Activated naive CD8-positive, alpha-beta T cell treated with anti-CD3 and anti-CD28 coated beads for 36 hours (primary cell): ENCODE measurements at regions not wholly inside any gene's neighbourhood (a gene's known extent, or its start where the extent isn't known, plus 50 kb on each side); places are given as distances from the start of the nearest gene placed in this dataset.

ENCODE experiments used
- DNase-seq: peaks from one replicate; pipeline ENCODE4 v3.0.0; 2021
- H3K27ac Mint-ChIP-seq: one replicate; pipeline ENCODE4 v1.8.0; 2022; ENCODE audit warnings: mild to moderate bottlenecking, moderate library complexity, mixed read lengths
- H3K27me3 Mint-ChIP-seq: one replicate; pipeline ENCODE4 v1.8.0; 2022; ENCODE audit warnings: mild to moderate bottlenecking, mixed read lengths
- H3K36me3 Mint-ChIP-seq: one replicate; pipeline ENCODE4 v1.8.0; 2021; ENCODE audit warnings: mild to moderate bottlenecking, mixed read lengths
- H3K4me1 Mint-ChIP-seq: one replicate; pipeline ENCODE4 v1.8.0; 2021; ENCODE audit warnings: mixed read lengths
- H3K4me3 Mint-ChIP-seq: one replicate; pipeline ENCODE4 v1.8.0; 2022; ENCODE audit warnings: mild to moderate bottlenecking, moderate library complexity, mixed read lengths
- H3K9me3 Mint-ChIP-seq: one replicate; pipeline ENCODE4 v1.8.0; 2022; ENCODE audit warnings: mixed read lengths

DNA sequence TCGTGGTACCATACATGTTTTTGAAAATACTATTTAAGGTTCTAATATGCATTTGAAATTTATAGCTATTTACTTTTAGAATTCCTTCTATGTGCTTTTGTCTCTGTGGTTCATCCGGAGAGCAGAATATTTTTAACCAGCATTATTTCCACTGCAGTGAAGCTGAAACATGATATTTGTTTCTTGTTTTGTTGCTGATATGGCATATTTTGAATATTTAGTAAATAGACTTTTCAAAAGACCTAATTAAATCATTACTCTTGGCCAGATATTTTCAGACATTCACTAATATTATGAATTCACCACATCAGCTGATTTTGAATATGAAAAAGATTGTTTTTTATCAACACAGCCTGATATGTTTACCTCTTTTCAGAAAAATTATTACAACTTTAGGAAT is 87.0 kb downstream of the FAT4 start:
- H3K4me3 Mint-ChIP-seq: no peak overlapping the region
- no peak overlapping the region for H3K27ac Mint-ChIP-seq
- no peaks in the 10 kb centered on the region for H3K9me3 Mint-ChIP-seq
- DNase-seq: no peak
- H3K27me3 Mint-ChIP-seq: no peaks in the 10 kb centered on the region
- H3K4me1 Mint-ChIP-seq: no peaks in the 10 kb centered on the region
- no peaks in the 10 kb centered on the region for H3K36me3 Mint-ChIP-seq

DNA sequence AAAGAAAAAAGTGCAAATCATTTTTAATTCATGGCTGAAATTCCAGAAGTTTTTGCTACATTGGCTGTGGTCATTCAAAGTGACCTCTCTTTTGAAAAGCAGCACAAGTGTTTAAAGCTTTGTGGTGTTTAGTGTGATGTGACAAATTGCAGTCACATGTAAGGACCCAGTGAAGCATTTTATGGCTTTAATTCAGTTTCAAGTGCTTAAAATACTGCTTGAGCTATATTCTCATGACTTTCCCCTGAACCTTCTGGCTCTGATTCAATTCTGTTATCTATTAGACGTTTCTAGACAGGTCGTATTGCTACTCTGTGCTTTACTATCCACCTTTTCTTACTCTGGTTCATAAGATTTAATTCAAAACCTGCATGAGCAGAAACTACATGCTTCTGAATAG is 105.8 kb downstream of the FAT4 start:
- H3K36me3 Mint-ChIP-seq: no peaks in the 10 kb centered on the region
- no peak overlapping the region for H3K4me3 Mint-ChIP-seq
- peaks cover 3% of the 10 kb centered on the region for H3K9me3 Mint-ChIP-seq
- no peaks in the 10 kb centered on the region for H3K4me1 Mint-ChIP-seq
- H3K27me3 Mint-ChIP-seq: no peaks in the 10 kb centered on the region
- H3K27ac Mint-ChIP-seq: no peak overlapping the region
- no peak for DNase-seq

DNA sequence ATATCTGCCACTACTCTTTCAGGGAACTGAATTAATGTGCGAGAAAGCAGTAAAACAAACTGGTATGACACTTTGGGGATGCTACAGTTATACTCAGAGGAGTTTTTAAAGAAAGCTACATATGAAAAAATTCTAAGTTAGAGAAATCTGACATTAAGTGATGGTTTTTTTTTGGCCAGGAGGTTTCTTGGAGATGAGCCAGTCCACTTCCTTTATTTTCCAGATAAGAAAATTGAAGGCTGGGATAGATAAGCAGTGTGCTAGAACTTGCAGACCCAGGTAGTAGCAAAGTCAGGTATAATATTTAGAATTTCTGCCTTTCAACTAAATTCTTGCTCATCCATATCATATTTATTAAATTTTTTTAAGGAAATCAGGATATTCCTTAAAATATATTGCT is 106.8 kb downstream of the FAT4 start:
- H3K4me1 Mint-ChIP-seq: no peaks in the 10 kb centered on the region
- DNase-seq: no peak
- no peak overlapping the region for H3K4me3 Mint-ChIP-seq
- no peaks in the 10 kb centered on the region for H3K27me3 Mint-ChIP-seq
- H3K27ac Mint-ChIP-seq: no peak overlapping the region
- H3K9me3 Mint-ChIP-seq: peaks cover 3% of the 10 kb centered on the region
- no peaks in the 10 kb centered on the region for H3K36me3 Mint-ChIP-seq

DNA sequence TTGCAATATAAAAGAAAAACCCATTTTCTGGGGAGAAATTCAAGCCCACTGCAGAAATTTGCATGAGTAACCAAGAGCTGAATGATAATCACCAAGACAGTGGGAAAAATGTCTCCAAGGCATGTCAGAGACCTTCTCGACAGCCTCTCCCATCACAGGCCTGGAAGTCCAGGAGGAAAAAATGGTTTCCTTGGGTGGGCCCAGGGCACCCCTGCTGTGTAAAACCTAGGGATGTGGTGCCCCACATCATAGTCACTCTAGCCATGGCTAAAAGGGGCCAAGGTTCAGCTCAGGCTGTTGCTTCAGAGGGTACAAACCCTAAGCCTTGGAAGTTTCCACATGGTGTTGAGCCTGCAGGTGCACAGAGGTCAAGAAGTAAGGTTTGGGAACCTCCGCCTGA is 108.4 kb downstream of the FAT4 start:
- no peak overlapping the region for H3K27ac Mint-ChIP-seq
- DNase-seq: no peak
- H3K4me1 Mint-ChIP-seq: no peaks in the 10 kb centered on the region
- peaks cover 3% of the 10 kb centered on the region for H3K9me3 Mint-ChIP-seq
- no peaks in the 10 kb centered on the region for H3K27me3 Mint-ChIP-seq
- H3K36me3 Mint-ChIP-seq: no peaks in the 10 kb centered on the region
- no peak overlapping the region for H3K4me3 Mint-ChIP-seq

DNA sequence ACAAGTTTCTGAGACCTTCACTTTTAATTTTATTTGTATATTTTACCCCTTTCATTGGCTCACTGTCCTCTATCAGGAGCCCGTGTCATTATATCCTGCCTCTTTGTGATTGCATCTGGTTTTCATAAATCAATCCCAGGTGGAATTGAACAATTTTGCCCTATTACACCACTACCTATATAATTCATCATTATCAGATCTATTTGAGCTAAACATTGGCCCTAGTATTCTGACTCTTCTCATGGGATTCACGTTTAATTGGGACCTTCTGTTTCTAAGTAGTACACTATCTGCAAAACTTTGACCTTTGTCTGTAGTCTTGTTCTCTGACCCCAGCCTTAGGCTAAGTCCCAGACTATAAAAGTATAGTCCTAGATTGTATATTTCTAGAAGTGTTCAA is 114.1 kb downstream of the FAT4 start:
- no peaks in the 10 kb centered on the region for H3K4me1 Mint-ChIP-seq
- peaks cover 2% of the 10 kb centered on the region for H3K9me3 Mint-ChIP-seq
- no peak overlapping the region for H3K4me3 Mint-ChIP-seq
- no peaks in the 10 kb centered on the region for H3K36me3 Mint-ChIP-seq
- H3K27me3 Mint-ChIP-seq: no peaks in the 10 kb centered on the region
- no peak for DNase-seq
- H3K27ac Mint-ChIP-seq: no peak overlapping the region

DNA sequence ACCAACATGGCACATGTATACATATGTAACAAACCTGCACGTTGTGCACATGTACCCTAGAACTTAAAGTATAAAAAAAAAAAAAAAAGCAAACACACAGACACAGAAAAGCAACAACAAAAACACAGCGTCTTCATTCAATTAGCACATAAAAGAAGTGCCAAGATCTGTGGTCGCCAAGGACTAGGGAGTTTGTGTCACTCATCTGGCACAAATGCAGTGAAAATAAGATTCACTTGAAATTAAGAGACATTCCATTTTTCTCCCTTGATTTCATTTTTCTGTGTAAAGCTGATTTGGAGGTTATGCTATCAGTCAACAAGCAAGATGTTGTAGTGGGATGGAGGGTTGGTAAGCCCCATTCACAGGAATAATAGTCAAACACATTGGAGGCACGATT is 115.3 kb downstream of the FAT4 start:
- peaks cover 2% of the 10 kb centered on the region for H3K9me3 Mint-ChIP-seq
- no peaks in the 10 kb centered on the region for H3K4me1 Mint-ChIP-seq
- no peak for DNase-seq
- no peak overlapping the region for H3K27ac Mint-ChIP-seq
- H3K27me3 Mint-ChIP-seq: no peaks in the 10 kb centered on the region
- no peaks in the 10 kb centered on the region for H3K36me3 Mint-ChIP-seq
- no peak overlapping the region for H3K4me3 Mint-ChIP-seq

DNA sequence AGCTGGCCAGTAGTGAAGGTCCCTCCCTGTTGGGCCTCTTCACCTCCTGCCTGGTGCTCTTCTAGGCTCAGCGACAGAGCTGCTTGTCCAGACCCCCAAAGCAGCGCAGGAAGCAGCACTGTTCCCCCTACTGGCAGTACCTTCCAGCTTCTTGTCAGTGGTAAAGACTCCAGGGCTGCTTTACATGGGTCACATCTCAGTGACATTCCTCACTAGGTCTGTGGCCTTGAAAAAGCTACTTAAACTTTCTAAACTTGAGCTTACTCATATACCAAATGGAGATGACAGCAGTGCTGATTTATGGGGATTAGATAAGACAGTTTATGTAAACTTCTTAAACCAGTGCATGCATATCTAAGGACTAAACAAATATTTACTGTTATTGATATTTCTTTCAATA is 117.3 kb downstream of the FAT4 start:
- no peak for DNase-seq
- Mint-ChIP-seq H3K4me3 (no peak overlapping the region), H3K4me1 (no peaks in the 10 kb centered on the region), H3K36me3 (no peaks in the 10 kb centered on the region), H3K27ac (no peak overlapping the region), H3K27me3 (no peaks in the 10 kb centered on the region), H3K9me3 (peaks cover 6% of the 10 kb centered on the region)

DNA sequence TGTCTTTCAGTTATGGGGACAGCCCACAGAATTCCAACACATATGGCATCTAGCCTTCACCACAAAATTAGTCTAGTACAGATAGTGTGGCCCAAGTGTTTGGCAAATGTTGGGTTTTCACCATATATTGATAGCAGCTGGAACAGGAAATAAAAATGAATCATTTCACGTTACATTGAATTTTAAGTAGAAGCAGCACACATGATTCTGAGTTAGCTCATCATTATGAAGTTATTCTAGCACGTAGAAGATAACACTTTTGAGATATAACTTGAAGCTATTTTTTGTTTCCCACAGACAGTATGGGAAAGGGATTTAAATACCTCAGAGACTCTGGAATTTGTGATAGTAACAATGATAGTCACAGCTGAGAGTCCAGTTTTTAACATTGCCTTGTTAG is 118.7 kb downstream of the FAT4 start:
- Mint-ChIP-seq H3K27me3 (no peaks in the 10 kb centered on the region), H3K36me3 (no peaks in the 10 kb centered on the region), H3K9me3 (peaks cover 7% of the 10 kb centered on the region), H3K4me3 (no peak overlapping the region), H3K27ac (no peak overlapping the region), H3K4me1 (no peaks in the 10 kb centered on the region)
- no peak for DNase-seq

DNA sequence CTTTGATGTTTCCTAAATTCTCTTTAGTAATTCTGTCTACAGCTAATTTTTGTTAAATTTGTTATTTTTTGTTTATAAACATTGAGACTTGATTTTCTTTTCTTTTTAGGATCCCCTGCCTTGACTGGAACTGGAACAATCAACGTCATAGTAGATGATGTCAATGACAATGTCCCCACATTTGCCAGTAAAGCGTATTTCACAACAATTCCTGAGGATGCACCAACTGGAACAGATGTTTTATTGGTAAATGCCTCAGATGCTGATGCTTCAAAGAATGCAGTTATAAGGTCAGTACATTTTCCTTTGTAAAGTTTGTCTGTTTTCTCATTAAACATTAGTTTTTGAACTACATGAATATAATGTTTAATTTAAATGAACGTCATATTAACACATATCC is 119.4 kb downstream of the FAT4 start:
- no peak for DNase-seq
- Mint-ChIP-seq H3K4me1 (no peaks in the 10 kb centered on the region), H3K27ac (no peak overlapping the region), H3K4me3 (no peak overlapping the region), H3K36me3 (no peaks in the 10 kb centered on the region), H3K9me3 (peaks cover 8% of the 10 kb centered on the region), H3K27me3 (no peaks in the 10 kb centered on the region)

DNA sequence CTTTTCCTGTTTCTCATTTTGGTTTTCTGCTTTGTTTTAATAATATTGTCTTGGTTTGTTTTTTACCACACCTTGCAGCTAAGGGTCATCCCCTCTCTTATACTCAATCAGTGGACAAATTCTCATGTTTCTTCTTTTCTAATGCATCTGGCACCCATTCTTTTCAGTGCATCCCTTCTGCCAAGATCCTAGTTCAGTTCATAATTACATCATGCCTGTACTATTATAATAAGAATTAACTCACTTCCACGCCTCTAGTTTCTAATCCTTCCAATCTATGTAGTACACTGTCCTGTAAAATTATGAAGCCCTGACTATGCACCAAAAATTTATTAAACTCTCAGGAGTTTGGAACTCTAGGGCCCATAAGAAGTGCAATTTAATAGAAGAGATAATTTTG is 126.1 kb downstream of the FAT4 start:
- no peak for DNase-seq
- H3K27me3 Mint-ChIP-seq: no peaks in the 10 kb centered on the region
- no peaks in the 10 kb centered on the region for H3K4me1 Mint-ChIP-seq
- H3K4me3 Mint-ChIP-seq: no peak overlapping the region
- no peaks in the 10 kb centered on the region for H3K36me3 Mint-ChIP-seq
- H3K9me3 Mint-ChIP-seq: peaks cover 4% of the 10 kb centered on the region
- no peak overlapping the region for H3K27ac Mint-ChIP-seq

DNA sequence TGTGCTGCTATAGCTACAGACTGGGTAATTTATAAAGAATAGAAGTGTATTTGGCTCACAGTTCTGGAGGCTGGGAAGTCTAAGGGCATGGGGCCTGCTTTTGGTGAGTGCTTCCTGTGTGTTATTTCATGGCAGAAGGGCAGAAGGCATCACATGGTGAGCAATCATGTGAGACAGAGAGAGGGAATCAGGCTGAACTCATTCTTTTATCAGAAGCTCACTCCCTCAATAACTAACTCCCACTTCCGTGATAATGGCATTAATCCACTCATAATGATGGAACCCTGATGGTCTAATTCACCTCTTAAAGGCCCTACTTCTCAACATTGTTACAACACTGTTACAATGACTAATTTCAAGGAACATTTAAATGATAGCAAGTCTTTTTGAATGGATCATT is 129.4 kb downstream of the FAT4 start:
- H3K4me1 Mint-ChIP-seq: no peaks in the 10 kb centered on the region
- no peak overlapping the region for H3K4me3 Mint-ChIP-seq
- no peak overlapping the region for H3K27ac Mint-ChIP-seq
- H3K27me3 Mint-ChIP-seq: no peaks in the 10 kb centered on the region
- DNase-seq: no peak
- H3K9me3 Mint-ChIP-seq: no peaks in the 10 kb centered on the region
- H3K36me3 Mint-ChIP-seq: no peaks in the 10 kb centered on the region

DNA sequence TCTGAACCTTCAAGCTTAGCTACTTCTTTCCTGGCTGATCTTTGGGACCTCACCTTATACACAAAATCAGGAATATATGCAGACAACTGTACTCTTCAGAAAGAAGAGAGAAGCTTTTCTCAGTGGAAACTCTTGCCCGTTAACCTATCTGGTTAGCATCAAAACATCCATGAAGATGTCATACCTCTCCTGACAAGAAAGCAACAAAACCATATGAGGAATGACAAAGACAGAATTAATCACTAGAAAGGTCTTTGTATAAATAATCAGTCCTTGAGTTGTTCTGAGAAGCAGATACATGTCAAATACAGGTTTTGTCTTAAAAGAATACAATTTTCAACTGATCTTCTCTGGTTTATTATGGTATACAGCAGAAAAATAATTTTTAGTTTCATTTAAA is 130.8 kb downstream of the FAT4 start:
- H3K9me3 Mint-ChIP-seq: peaks cover 1% of the 10 kb centered on the region
- H3K36me3 Mint-ChIP-seq: no peaks in the 10 kb centered on the region

DNA sequence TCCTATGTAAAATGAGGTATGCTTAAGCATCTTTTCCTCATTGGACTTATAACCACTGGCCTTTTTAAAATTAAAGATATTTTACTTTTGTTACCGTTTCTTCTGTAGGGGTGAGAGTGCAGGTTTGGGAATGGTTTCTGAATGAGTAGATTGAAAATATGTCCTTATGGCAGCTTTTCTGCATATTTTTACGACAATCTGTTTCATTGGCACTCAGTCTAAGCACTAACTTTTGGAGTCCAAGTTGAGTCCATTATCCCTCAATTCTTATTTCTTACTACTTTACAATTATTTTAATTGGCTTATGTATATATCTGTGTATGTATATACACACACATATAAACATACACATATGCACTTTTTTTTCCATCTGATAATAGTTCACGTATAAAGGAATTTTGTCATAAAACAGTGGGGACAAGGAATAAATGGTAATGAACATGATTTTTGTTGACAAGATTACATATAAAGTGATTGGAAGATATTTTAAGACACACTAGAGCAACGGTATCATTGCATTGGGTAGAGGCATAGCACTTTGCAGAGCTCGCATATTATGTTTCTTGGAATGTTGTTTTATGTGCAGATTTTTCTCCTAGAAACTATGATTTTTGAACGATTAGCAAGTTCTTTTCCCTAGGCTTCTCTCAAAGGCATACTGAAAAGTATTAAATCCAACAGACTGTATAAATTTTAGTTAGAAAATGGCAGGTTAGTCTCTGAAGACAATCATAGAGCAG is 133.0 kb downstream of the FAT4 start:
- no peak for DNase-seq
- Mint-ChIP-seq H3K4me3 (no peak overlapping the region), H3K27me3 (no peaks in the 10 kb centered on the region), H3K9me3 (peaks cover 1% of the 10 kb centered on the region), H3K4me1 (no peaks in the 10 kb centered on the region), H3K36me3 (no peaks in the 10 kb centered on the region), H3K27ac (no peak overlapping the region)

More for the DNA sequence above, 130.8 kb downstream of the FAT4 start:
- H3K4me1 Mint-ChIP-seq: no peaks in the 10 kb centered on the region
- H3K27ac Mint-ChIP-seq: no peak overlapping the region
- no peak overlapping the region for H3K4me3 Mint-ChIP-seq
- no peak for DNase-seq
- no peaks in the 10 kb centered on the region for H3K27me3 Mint-ChIP-seq

DNA sequence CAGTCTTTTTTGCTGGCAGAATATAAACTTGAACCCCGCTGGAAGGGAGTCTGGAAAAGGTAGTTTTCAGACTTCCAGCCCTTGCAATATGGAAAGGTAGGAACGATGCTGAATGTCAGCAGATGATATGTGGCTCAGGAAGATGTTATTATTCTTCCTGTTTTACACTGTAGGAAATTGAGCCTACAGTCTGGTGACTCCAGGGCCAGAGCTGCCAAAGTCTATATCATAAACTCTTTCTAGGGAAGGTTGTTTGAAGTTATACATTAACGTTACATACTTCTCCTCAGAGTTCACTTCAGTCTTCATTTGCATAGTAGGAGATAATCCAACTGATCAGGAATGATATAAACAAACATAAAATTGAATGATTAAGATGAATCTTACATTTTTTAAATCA is 141.3 kb downstream of the FAT4 start:
- H3K27me3 Mint-ChIP-seq: no peaks in the 10 kb centered on the region
- DNase-seq: no peak
- H3K4me3 Mint-ChIP-seq: no peak overlapping the region
- H3K36me3 Mint-ChIP-seq: no peaks in the 10 kb centered on the region
- H3K9me3 Mint-ChIP-seq: peaks cover 1% of the 10 kb centered on the region
- no peaks in the 10 kb centered on the region for H3K4me1 Mint-ChIP-seq
- H3K27ac Mint-ChIP-seq: no peak overlapping the region

DNA sequence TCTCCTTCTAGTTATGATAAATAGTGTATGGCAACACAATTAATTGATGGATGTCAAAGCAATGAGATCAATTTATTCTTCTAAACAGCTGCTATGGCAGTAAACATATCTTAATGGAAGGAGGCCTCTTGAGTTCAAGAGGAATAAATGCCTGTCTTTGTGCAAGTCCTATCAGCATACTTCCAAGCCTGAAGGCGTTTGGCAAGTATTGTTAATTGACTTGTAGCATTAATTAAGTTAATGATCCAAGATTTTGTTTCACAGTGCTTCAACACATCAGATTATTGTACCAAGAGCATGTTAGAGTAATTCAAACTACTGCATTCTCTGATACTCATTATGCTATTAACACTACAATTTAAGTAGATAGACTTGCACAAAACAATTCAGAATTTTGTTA is 144.8 kb downstream of the FAT4 start:
- no peak overlapping the region for H3K4me3 Mint-ChIP-seq
- H3K36me3 Mint-ChIP-seq: no peaks in the 10 kb centered on the region
- DNase-seq: no peak
- H3K27me3 Mint-ChIP-seq: no peaks in the 10 kb centered on the region
- H3K27ac Mint-ChIP-seq: no peak overlapping the region
- H3K9me3 Mint-ChIP-seq: no peaks in the 10 kb centered on the region
- H3K4me1 Mint-ChIP-seq: no peaks in the 10 kb centered on the region

DNA sequence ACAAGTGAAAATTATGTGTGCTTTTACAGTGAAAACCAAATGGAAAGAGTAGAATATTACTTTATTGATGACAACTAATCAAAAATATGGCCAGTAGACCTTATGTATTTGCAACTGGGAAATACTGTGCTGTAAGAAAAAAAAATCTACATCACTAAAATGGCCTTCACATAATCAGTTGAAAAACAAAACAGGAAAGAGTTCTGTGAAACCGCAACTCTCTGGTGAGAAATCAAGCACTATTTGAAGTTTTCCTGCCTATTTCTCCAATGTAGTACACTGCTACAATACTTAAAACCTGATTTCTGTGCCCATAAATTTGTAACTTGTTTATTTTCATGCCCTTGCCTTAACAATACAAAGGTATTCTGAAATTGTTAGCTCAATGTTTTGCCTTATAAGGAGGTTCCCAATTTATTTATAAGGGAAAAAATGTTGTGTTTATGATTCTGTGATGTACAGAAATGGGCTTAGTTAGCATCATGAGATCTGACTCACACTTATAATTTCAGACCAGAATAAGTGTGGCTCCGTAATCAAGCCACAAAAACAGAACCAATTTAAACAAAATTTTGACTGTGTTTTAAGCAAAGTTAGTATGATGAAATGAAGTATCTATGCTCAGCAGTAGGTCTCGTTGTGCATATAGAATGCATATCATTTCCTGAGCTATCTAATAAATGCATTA is 147.1 kb downstream of the FAT4 start:
- Mint-ChIP-seq H3K36me3 (no peaks in the 10 kb centered on the region), H3K4me3 (no peak overlapping the region), H3K27ac (no peak overlapping the region), H3K9me3 (no peaks in the 10 kb centered on the region), H3K4me1 (no peaks in the 10 kb centered on the region), H3K27me3 (no peaks in the 10 kb centered on the region)
- no peak for DNase-seq
